ENCODE measurements at regions not wholly inside any gene's neighbourhood (a gene's known extent, or its start where the extent isn't known, plus 50 kb on each side); places are given as distances from the start of the nearest gene placed in this dataset.

- no peaks in the 10 kb centered on the region for H3K79me2 ChIP-seq (ENCODE audit: control insufficient read depth, insufficient read depth, low read length)
- no peaks in the 10 kb centered on the region for H3K9me3 ChIP-seq (replicated peaks; ENCODE audit: control insufficient read depth, insufficient read depth, low read length)
- no peaks in the 10 kb centered on the region for H3K27me3 ChIP-seq (ENCODE audit: control insufficient read depth in 2 of 2, insufficient read depth in 2 of 2, low read length in 2 of 2)
- peaks cover 7% of the 10 kb centered on the region for H3K4me1 ChIP-seq (ENCODE audit: control insufficient read depth, extremely low read depth, insufficient read depth, low read length)
- H3K4me2 ChIP-seq (ENCODE audit: insufficient read depth, low read length), result no peak overlapping the region
- H3K9me1 ChIP-seq (replicated peaks; ENCODE audit: control insufficient read depth, extremely low read depth, insufficient read depth, low read length), result no peaks in the 10 kb centered on the region
- H3K4me3 ChIP-seq (replicated peaks in 1 of 3; ENCODE audit: insufficient read depth in 1 of 3, low read depth in 1 of 3, low read length in 3 of 3), result no peak overlapping the region
- dilution Hi-C loops (cut with MboI; ENCODE audit: extremely low pct_ligation_motif_present, low sequenced_read_pairs), result no loop called here
- ChIA-PET CTCF (interaction anchor here (0.9 kb wide), 1 partner anchor 39 kb away, joined by 3 read pairs; no protein-coding TSS in a partner anchor), POLR2A (no interaction called here)
- H4K20me1 ChIP-seq (replicated peaks; ENCODE audit: control insufficient read depth, extremely low read depth, insufficient read depth, low read length), result no peaks in the 10 kb centered on the region
- H3K9ac ChIP-seq (replicated peaks; ENCODE audit: extremely low read depth, insufficient read depth, low read length), result no peak overlapping the region
- FAIRE-seq (no peak), DNase-seq (ENCODE audit: low read depth, low spot score) (no peak)
- TF ChIP-seq FOS (IDR thresholded peaks at IDR 0.05; ENCODE audit: borderline replicate concordance, insufficient read depth, low read length) (no peak), GATA2 (IDR thresholded peaks at IDR 0.05; ENCODE audit: insufficient read depth, insufficient read length, low read depth, low read length) (no peak), EZH2 (IDR thresholded peaks at IDR 0.05; ENCODE audit: borderline replicate concordance, low read depth, low read length, severe bottlenecking) (no peak), JUN (IDR thresholded peaks at IDR 0.05; ENCODE audit: borderline replicate concordance, insufficient read depth, insufficient read length, low read depth) (no peak), POLR2A (IDR thresholded peaks at IDR 0.05; ENCODE audit: low read depth, low read length) (no peak), MYC (IDR thresholded peaks at IDR 0.05; ENCODE audit: low read depth, low read length) (no peak)
- no peak overlapping the region for H2AFZ ChIP-seq (ENCODE audit: low read depth, low read length)
- intact Hi-C loops (cut with micrococcal nuclease), result no loop called here
- BruUV-seq (replicated peaks), result no TSS peak
- H3K36me3 ChIP-seq (ENCODE audit: control insufficient read depth in 2 of 2, extremely low read depth in 1 of 2, insufficient read depth in 2 of 2, low read length in 2 of 2), result no peaks in the 10 kb centered on the region
- H3K27ac ChIP-seq (ENCODE audit: insufficient read depth, low read depth, low read length), result no peak overlapping the region
Observed at GRCh38 chr4:125123570-125124109, 191.1 kb upstream of the FAT4 start.

GRCh38 chr4:125121581-125121980 is 193.2 kb upstream of the FAT4 start:
- Histone ChIP-seq H3K36me3 (ENCODE audit: control insufficient read depth in 2 of 2, extremely low read depth in 1 of 2, insufficient read depth in 2 of 2, low read length in 2 of 2) (no peaks in the 10 kb centered on the region), H3K4me3 (replicated peaks in 1 of 3; ENCODE audit: insufficient read depth in 1 of 3, low read depth in 1 of 3, low read length in 3 of 3) (no peak overlapping the region), H3K79me2 (ENCODE audit: control insufficient read depth, insufficient read depth, low read length) (no peaks in the 10 kb centered on the region), H3K27me3 (ENCODE audit: control insufficient read depth in 2 of 2, insufficient read depth in 2 of 2, low read length in 2 of 2) (no peaks in the 10 kb centered on the region), H3K9me3 (replicated peaks; ENCODE audit: control insufficient read depth, insufficient read depth, low read length) (no peaks in the 10 kb centered on the region), H3K4me1 (ENCODE audit: control insufficient read depth, extremely low read depth, insufficient read depth, low read length) (peaks cover 7% of the 10 kb centered on the region), H3K27ac (ENCODE audit: insufficient read depth, low read depth, low read length) (no peak overlapping the region), H2AFZ (ENCODE audit: low read depth, low read length) (no peak overlapping the region), H3K9me1 (replicated peaks; ENCODE audit: control insufficient read depth, extremely low read depth, insufficient read depth, low read length) (no peaks in the 10 kb centered on the region), H3K4me2 (ENCODE audit: insufficient read depth, low read length) (no peak overlapping the region), H3K9ac (replicated peaks; ENCODE audit: extremely low read depth, insufficient read depth, low read length) (no peak overlapping the region), H4K20me1 (replicated peaks; ENCODE audit: control insufficient read depth, extremely low read depth, insufficient read depth, low read length) (no peaks in the 10 kb centered on the region)
- FAIRE-seq (no peak), DNase-seq (ENCODE audit: low read depth, low spot score) (no peak)
- intact Hi-C loops (cut with micrococcal nuclease) (no loop called here), dilution Hi-C loops (cut with MboI; ENCODE audit: extremely low pct_ligation_motif_present, low sequenced_read_pairs) (no loop called here)
- TF ChIP-seq EZH2 (IDR thresholded peaks at IDR 0.05; ENCODE audit: borderline replicate concordance, low read depth, low read length, severe bottlenecking) (no peak), FOS (IDR thresholded peaks at IDR 0.05; ENCODE audit: borderline replicate concordance, insufficient read depth, low read length) (no peak), JUN (IDR thresholded peaks at IDR 0.05; ENCODE audit: borderline replicate concordance, insufficient read depth, insufficient read length, low read depth) (no peak), MAX (IDR thresholded peaks at IDR 0.05; ENCODE audit: insufficient read depth, insufficient read length) (no peak), MYC (IDR thresholded peaks at IDR 0.05; ENCODE audit: low read depth, low read length) (no peak), CTCF (IDR thresholded peaks at IDR 0.05; ENCODE audit: extremely low read depth in 1 of 2, insufficient read depth in 1 of 2, low read depth in 1 of 2, low read length in 2 of 2) (no peak), POLR2A (IDR thresholded peaks at IDR 0.05; ENCODE audit: low read depth, low read length) (no peak), POLR2AphosphoS5 (IDR thresholded peaks at IDR 0.05; ENCODE audit: insufficient read depth, low read depth, low read length) (no peak), GATA2 (IDR thresholded peaks at IDR 0.05; ENCODE audit: insufficient read depth, insufficient read length, low read depth, low read length) (no peak)
- POLR2A ChIA-PET, result no interaction called here
- BruUV-seq (replicated peaks), result no TSS peak
- CTCF ChIA-PET, result no interaction called here
